ENCODE measurements at regions not wholly inside any gene's neighbourhood (a gene's known extent, or its start where the extent isn't known, plus 50 kb on each side); places are given as distances from the start of the nearest gene placed in this dataset.

DNA sequence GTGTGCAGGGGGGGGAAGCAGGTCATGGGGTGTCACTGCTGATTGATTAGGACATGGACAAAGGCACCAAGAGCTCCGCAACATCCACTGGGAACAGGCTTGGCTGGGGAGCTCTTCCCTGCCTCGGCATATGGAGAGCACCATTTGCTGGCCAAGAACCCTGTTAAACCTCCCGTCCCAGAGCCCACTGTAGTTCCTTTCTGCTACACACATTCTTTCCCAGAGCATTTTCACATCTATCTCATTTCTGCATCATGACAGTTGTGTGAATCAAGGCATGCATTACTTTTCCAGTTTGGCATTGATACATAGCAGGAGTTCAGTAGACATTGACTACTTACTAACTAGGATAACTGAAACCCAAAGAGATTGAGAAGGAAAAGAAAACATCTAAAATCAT lies 333.4 kb upstream of the B3GAT1 start:
- FAIRE-seq: no peak
- no peak overlapping the region for H4K91ac ChIP-seq (replicated peaks; ENCODE audit: insufficient read length, low read length)
- no peak overlapping the region for H2BK12ac ChIP-seq (ENCODE audit: low read depth, low read length)
- no peak overlapping the region for H4K5ac ChIP-seq (ENCODE audit: insufficient read length, low read depth, low read length)
- H3K27ac ChIP-seq (ENCODE audit: low read depth, low read length): no peak overlapping the region
- H3K79me1 ChIP-seq (ENCODE audit: low read depth, low read length): no peaks in the 10 kb centered on the region
- TF ChIP-seq KDM1A (IDR thresholded peaks at IDR 0.05; ENCODE audit: borderline replicate concordance, low read length) (no peak), TAF1 (IDR thresholded peaks at IDR 0.05; ENCODE audit: low read depth, low read length) (no peak), TBP (IDR thresholded peaks at IDR 0.05; ENCODE audit: low read depth, low read length) (no peak), FOSL1 (IDR thresholded peaks at IDR 0.05; ENCODE audit: insufficient read depth, low read depth, low read length) (no peak), ASH2L (IDR thresholded peaks at IDR 0.05; ENCODE audit: low read length) (no peak), NANOG (IDR thresholded peaks at IDR 0.05; ENCODE audit: insufficient read depth, low read depth, low read length, poor library complexity, severe bottlenecking) (no peak), YY1 (IDR thresholded peaks at IDR 0.05; ENCODE audit: low read depth, low read length) (no peak), SIN3A (conservative IDR thresholded peaks at IDR 0.05 in 1 of 2, IDR thresholded peaks at IDR 0.05 in 1 of 2; ENCODE audit: low read depth in 1 of 2, low read length in 2 of 2) (no peak), BCL11A (IDR thresholded peaks at IDR 0.05; ENCODE audit: low read depth in 2 of 2, low read length in 2 of 2) (no peak)
- no peak overlapping the region for H3K4me2 ChIP-seq (ENCODE audit: insufficient read depth in 1 of 2, low read depth in 2 of 2, low read length in 2 of 2)
- no peak overlapping the region for H2AFZ ChIP-seq (ENCODE audit: low read length)
- peaks cover 14 to 16% of the 10 kb centered on the region in 2 experiments for H3K9me3 ChIP-seq (ENCODE audit: insufficient read depth in 2 of 2, low read depth in 1 of 2, low read length in 1 of 2)
- no peak overlapping the region for H3K14ac ChIP-seq (ENCODE audit: insufficient read length)
- DNase-seq (ENCODE audit: low read depth in 1 of 2, low spot score in 2 of 2): no peak
- ChIA-PET POLR2A (ENCODE audit: partially characterized antibody) (no interaction called here), CTCF (ENCODE audit: partially characterized antibody) (no interaction called here)
- no peak overlapping the region for H2BK20ac ChIP-seq (ENCODE audit: low read length)
- H2BK120ac ChIP-seq (replicated peaks; ENCODE audit: low read depth, low read length): no peak overlapping the region
- WGBS, 2 experiments (ENCODE audit: extremely low coverage in 1 of 2, insufficient coverage in 1 of 2, insufficient read length in 1 of 2, insufficient replicate concordance in 2 of 2, low coverage in 1 of 2, low lambda C conversion rate in 2 of 2, missing lambda C conversion rate in 1 of 2): 87% methylated on average over 3 of the region's 3 CpGs; no CpG with 5 or more reads in 1 of the 2 experiments
- H3K79me2 ChIP-seq (ENCODE audit: control insufficient read depth in 1 of 2, insufficient read depth in 2 of 2, low read length in 2 of 2): no peaks in the 10 kb centered on the region
- H3K4ac ChIP-seq (replicated peaks; ENCODE audit: insufficient read length, low read depth, low read length): no peak overlapping the region
- peaks cover 0 to 2% of the 10 kb centered on the region in 2 experiments for H4K20me1 ChIP-seq (replicated peaks in 1 of 2; ENCODE audit: control insufficient read depth in 1 of 2, insufficient read depth in 2 of 2, low read length in 2 of 2)
- H3K9ac ChIP-seq (replicated peaks in 1 of 4; ENCODE audit: extremely low read depth in 1 of 4, low read depth in 3 of 4, low read length in 3 of 4): no peak overlapping the region
- no peaks in the 10 kb centered on the region for H3K36me3 ChIP-seq (ENCODE audit: control insufficient read depth in 2 of 4, insufficient read depth in 4 of 4, low read length in 3 of 4)
- peaks cover 0 to 2% (median 0%) of the 10 kb centered on the region in 4 experiments; a peak in 1 of 7 replicates for H3K4me1 ChIP-seq (replicated peaks in 1 of 4; ENCODE audit: control insufficient read depth in 3 of 4, insufficient read depth in 4 of 4, low read length in 3 of 4)
- peaks cover 7% of the 10 kb centered on the region for H3K23me2 ChIP-seq (ENCODE audit: low read depth, low read length)
- no peak overlapping the region for H3K18ac ChIP-seq (ENCODE audit: extremely low read depth, low read length)
- no peak overlapping the region for H2BK15ac ChIP-seq (ENCODE audit: low read length)
- H3K23ac ChIP-seq (ENCODE audit: insufficient read length): no peak overlapping the region
- no peak overlapping the region for H4K8ac ChIP-seq (ENCODE audit: extremely low read depth, insufficient read depth, low read length)
- no peaks in the 10 kb centered on the region for H3K27me3 ChIP-seq (replicated peaks in 1 of 4; ENCODE audit: control insufficient read depth in 3 of 4, extremely low read depth in 1 of 4, insufficient read depth in 3 of 4, low read length in 3 of 4)
- no peak overlapping the region for H2AK5ac ChIP-seq (ENCODE audit: low read depth, low read length)
- H3K56ac ChIP-seq (replicated peaks; ENCODE audit: insufficient read length, low read depth, low read length): no peak overlapping the region
- no peak overlapping the region for H2BK5ac ChIP-seq (ENCODE audit: low read depth, low read length)
- no peak overlapping the region for H3K4me3 ChIP-seq (ENCODE audit: extremely low read depth in 1 of 4, insufficient read depth in 2 of 4, low read depth in 3 of 4, low read length in 4 of 4)
